HK-2 (cell line): ENCODE measurements at regions not wholly inside any gene's neighbourhood (a gene's known extent, or its start where the extent isn't known, plus 50 kb on each side); places are given as distances from the start of the nearest gene placed in this dataset.

Source experiments
- DNase-seq: peaks from one replicate; pipeline ENCODE4 v3.0.0-alpha.2; 2018; ENCODE audit not compliant: unreplicated experiment

DNA sequence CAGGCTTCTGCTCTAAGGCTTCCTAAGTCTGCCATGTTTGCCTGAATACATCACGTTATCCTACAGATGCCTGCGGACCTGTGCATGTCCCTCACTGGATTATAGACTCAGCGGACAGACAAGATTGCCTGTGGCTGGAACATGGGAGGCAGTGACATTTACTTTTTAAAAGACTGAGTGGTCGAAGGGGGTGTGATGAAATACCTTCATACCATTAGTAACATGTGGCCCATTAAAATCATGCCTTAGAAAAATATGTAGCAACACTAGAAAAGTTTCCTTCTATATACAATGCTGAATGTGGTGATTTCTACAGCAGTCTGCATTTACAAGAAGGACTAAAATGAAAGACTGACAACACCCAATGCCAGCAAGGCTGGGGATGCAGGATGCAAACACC is 154.4 kb downstream of the ASB1 start:
- no peak for DNase-seq

DNA sequence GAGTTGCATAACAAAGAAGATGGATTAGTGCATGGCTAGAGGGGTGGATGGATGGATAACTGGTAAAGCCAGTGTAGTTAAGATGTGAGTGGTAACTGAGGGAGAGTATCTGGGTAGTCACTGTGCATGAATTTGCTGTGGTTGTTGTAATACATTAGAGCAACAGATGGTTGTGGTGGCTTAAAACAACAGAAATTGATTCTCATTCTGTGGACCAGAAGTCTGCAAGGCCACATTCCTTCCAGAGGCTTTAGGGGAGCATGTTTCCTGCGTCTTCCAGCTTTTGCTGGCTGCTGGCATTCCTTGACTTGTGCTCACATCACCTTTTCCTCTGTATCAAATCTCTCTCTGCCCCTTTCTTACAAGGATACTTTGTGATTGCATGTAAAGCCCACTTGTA is 155.4 kb downstream of the ASB1 start:
- no peak for DNase-seq

- no peak for DNase-seq
These were observed 157.9 kb downstream of the ASB1 start for GRCh38 chr2:238584617-238585016.

DNA sequence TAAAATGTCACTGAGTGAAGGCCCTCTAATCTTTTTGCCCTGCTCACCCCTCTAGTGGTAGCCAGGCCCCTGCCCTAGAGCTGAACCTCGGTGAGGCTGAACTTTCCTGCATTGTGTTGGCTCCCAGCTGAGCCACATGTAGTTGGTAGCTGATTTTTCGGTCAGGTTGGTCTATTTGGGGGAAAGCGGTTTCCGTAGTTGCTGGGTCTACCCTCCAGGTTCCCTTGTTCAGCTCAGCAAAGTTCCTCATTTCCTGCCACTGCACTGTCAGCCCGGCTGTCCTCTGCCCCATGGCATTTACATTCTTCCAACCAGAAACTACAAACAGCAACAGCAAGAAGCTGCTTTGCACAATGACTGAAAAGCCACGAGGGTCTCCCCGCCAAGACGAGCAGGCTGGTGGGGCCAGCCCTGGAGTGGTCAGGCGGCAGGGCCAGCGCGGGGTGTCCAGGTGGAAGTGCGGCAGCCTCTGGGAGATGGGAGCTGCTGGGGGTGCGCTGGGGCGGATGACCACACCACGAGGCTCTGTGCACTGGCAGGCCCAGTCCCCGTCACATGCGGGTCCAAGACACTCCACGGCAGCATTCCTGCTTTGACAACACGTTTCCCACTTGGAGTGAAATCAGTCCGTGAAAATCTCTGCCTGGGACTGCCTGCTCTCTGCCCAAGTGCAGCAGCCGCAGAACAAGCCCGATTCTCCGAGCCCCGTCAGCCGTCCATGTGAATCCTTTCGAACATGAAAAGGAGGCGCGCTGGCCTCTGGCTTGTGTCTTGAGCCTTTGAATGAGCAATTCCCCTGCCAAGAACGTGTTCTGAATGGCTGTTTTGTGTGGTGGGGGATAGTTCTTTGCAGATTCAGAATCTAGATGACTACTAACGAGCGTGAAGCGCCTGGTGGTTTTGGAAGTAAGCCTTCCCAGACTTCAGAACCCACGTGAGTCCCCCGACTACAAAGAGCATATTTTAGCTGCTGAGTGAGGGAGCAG is 159.4 kb downstream of the ASB1 start:
- DNase-seq = no peak

- no peak for DNase-seq
These were observed 160.4 kb downstream of the ASB1 start for GRCh38 chr2:238586931-238587775.

DNA sequence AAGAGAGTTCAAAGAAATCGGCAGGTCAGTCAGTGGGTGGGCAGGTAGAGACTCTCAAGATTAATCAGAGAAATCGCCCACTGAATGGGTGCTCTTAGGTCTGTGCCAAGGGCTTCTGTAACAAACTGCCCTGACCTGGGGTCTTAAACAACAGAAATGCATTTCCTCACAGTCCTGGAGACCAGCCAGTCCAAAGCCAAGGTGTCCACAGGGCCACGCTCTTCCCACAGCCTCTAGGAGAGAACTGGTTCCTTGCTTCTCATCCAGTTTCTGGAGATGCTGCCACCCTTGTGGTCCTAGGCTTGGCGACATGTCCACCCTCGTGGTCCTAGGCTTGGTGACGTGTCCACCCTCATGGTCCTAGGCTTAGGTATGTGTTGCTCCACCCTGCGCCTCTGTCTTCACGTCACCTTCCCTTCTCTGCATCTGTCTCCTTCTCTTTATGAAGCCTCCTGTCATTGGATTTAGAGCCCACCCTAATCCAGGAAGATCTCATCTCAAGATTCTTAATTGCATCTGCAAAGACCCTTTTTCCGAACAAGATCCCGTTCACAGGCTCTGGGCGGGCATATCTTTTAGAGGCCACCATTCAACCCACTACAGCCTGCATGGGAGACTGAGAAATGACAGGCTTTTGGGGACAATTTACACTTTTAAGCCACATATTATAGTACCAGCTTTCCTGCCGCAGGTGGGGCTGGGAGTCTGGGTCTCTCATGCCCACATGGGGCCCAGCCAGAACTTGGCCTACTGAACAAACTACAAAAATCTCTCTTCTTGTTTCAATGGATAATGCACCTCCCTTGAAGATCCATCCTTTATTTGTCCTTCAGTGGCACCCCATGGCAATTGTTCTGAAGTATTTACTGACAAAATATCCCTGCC is 161.3 kb downstream of the ASB1 start:
- DNase-seq = no peak

- DNase-seq = no peak
These were observed 163.1 kb downstream of the ASB1 start for GRCh38 chr2:238589591-238590460.

DNA sequence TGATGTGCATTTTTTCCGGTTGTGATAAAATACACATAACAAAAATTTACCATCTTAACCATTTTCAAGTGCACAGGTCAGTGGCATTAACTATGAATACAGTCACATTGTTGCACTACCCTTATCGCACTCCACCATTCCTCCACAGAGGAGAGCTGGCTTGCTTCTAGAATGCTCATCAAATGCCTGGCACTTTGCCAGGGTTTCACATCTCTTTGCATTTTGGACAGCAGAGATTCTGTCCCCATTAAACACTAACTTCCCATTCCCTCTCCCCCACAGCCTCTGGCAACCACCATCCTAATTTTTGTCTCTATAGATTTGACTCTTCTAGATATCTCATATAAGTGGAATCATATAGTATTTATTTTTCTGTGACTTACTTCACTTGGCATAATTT is 165.0 kb downstream of the ASB1 start:
- DNase-seq = no peak

DNA sequence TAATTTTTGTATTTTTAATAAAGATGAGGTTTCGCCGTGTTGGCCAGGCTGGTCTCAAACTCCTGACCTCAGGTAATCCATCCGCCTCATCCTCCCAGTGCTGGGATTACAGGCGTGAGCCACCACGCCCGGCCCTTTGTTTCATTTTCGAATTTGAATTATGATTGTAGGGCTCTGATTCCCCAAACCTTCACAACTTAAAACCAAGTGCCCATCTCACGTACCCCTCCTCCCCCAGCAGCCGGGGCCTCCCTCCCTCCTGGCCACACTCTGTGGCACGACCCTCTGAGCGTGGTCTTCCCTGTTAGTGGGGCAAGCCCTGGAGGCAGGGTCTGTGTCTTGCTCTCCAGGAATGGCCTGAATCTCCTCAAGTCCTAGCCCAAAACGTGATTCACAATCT is 166.5 kb downstream of the ASB1 start:
- DNase-seq = no peak

DNA sequence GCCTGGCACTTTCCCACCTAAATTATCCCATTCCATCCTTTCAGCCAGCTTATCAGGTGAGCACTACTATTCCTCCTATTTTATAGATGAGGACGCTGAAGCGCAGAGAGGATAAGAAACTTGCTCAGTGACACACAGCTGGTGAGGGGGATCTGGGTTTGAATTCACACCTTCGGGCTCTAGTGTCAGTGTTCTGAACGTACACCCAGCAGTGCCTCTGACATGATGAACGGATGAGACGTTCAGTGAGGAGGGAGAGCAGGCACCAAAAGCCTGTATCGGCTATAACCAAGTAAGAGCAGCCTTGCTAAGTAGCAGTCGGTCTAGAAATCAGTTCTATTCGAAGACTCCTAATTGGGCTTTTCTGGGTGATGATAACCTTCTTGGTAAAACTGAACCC is 167.0 kb downstream of the ASB1 start:
- no peak for DNase-seq

DNA sequence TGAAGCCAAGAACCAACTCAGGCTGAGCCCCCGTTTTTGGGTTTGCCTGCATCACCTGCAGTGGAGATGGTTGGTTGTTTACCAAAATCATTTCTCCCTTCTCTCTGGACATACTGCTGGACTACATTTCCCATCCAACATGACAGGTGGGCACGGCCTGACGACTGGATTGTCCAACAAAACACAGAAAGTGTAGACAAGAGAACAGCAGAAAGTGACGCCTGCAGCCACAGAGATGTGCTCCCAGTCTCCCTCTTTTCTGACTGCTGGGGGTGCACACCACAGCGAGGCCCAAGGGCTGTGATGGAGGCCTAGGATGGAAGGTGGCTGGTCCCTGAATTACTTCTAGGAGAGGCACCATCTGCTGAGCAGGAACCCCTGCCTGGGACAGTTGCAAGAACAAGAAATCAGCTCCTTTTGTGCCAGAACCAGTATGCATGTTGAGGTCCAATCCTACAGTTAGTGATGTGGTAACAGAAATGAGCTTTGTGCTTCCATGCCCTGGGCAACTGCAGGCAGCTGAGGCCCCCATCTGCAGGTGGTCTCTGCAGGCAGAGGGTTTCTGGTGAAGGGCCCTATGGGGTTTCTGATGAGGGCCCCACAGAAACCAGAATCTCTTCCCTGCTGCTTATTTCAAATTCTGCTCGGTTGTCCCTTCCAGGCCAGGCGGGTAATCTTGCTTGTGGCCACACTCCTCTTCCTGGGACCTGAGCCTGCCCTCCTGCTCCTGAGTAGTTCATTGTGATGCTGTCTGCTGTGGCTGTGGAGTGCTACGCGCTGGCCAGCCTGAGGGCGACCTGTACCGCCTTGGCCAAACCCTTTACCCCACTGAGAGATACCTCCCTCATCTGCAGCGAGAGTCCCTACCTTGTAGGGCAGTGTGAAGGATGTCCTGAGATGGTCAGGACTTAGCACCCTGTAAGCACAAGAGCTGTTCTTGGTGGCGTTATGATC is 168.3 kb downstream of the ASB1 start:
- no peak for DNase-seq

DNA sequence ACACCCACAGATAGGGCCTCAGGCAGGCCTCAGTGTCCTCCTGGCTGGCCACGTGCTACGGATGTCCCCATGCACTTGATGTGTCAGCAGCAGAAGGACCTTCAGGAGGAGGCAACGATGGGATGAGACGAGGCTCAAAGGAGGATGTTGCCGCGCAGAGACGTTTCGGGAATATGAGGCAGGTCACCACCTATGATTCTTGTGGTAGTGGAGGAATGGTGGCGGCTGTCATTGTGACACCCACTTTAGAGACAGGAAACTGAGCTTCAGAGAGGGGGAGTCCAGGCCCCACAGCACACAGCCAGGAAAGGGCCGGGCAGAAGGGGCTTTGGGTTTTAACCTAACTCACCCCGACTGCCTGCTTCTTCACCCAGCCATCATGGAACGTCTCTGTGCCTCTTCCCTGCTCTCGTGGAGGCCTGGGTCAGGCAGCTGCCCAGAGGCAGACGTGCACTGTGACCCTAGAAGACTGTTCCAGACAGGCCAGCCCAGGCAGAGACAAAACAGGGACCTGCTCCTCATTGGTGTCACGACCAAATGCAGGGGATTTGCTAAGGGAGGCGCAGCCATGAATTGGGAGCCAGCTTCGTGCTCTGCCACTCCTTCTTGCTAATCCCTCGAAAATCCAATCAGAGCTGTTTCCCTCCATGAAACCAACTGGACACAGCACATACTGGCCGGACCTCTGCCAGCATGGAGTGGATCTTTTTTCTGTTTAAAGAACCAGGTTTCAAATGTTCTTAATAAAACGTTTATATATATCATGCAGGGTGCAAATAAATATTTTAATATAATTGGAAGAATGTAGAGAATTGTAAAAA is 169.2 kb downstream of the ASB1 start:
- DNase-seq = no peak

- peak; percentile 61 for DNase-seq
These were observed 170.1 kb downstream of the ASB1 start for GRCh38 chr2:238596571-238597551.

DNA sequence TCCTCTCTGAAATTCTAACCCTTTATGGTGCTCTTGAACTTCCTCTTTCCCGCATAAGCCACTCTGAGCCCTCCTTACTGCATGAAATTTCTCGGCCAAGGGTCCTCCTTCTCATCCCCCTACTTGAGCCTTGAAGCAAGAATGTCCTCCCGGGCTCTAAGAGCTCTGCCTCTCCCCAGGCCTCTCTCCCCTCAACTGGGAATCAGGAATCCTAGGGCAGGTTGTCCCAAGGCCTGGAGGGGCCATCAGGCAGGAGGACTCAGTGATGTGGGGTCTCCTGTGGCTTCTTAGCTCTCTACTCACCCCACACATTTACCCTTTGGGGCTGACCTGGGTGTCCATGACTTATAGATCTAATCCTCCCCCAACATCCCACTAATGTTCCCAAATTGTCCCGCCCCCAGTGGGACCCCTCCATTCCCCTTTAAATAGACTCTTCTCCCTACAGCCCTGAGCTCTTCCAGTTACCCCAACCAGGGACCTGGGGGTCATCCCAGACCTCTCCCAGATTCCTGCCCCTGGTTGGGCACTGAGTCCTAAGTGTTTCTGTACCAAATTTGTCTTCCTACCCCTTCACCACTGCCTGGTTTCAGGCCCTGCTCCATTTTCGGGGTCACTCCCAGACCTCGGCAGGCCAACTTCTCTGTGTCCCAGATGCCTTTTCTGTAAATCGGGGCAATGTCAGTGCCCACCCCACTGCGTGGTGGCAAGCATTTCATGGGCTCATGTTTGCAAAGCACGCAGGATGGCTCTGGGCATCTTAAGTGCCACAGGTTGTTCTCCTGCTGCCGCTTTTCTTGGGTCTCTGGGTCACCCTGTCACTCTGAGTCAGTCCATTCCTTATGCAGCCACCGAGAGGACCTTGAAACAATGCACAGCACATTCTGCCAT is 171.2 kb downstream of the ASB1 start:
- DNase-seq = no peak

DNA sequence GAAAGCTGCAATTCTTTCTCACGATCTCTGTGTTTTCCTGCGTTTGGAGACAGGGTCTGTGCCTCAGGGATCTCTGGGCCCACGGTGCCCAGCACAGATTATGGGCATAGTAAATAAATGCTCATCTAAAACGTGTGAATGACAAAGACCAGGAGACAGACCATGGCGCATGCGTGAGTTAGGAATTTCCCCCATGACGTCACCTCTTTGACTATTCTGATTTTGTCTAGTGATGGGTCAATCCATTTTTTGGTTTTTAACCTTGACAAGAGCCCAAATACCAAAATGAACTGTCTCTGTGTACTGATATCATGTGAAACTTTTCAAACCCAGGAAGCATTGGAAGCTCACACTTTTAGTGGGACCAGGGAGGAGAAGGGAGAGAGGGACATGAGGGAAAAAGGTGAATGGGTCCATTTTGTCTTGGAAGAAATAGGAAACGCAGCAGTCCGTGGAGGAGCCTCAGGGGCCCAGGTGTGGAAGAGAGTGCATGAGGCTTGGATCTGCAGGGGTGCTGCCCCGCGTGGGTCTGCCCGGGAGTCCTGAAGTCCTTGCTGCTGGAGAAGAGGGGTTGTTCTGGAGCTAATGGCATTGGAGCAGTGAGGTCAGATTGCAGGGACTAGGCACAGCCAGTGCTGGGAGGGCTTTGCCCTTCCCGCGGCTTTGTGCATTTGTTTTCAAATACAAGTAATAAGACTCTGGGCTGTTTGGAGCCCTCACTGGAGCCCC is 172.2 kb downstream of the ASB1 start:
- no peak for DNase-seq
